Renal pelvis (tissue), 1 donor: ENCODE measurements at regions not wholly inside any gene's neighbourhood (a gene's known extent, or its start where the extent isn't known, plus 50 kb on each side); places are given as distances from the start of the nearest gene placed in this dataset.
"Not testable (repeated sequence)": the region's sequence is repeated elsewhere in the genome, so short reads cannot be mapped to it uniquely, and the experiment has no call there.

Experiments
- DNase-seq: peaks from one replicate; pipeline ENCODE4 v3.0.0-alpha.2; 2013

- DNase-seq: not testable (repeated sequence)
Observed at GRCh38 chr20:30586178-30586577, 671.3 kb upstream of the DEFB115 start.

GRCh38 chr20:30593572-30593971 is 663.9 kb upstream of the DEFB115 start:
- DNase-seq: no peak

GRCh38 chr20:30594112-30594511 is 663.4 kb upstream of the DEFB115 start:
- no peak for DNase-seq

- no peak for DNase-seq
Observed at GRCh38 chr20:30595698-30596097, 661.8 kb upstream of the DEFB115 start.

GRCh38 chr20:30597429-30597828 is 660.0 kb upstream of the DEFB115 start:
- not testable (repeated sequence) for DNase-seq

GRCh38 chr20:30598460-30599230 is 658.8 kb upstream of the DEFB115 start:
- DNase-seq: no peak

- DNase-seq: no peak
Observed at GRCh38 chr20:30599990-30600389, 657.5 kb upstream of the DEFB115 start.

GRCh38 chr20:30601974-30602373 is 655.5 kb upstream of the DEFB115 start:
- no peak for DNase-seq

GRCh38 chr20:30602424-30602823 is 655.0 kb upstream of the DEFB115 start:
- no peak for DNase-seq

- no peak for DNase-seq
Observed at GRCh38 chr20:30606990-30607389, 650.5 kb upstream of the DEFB115 start.

GRCh38 chr20:30610029-30610693 is 647.3 kb upstream of the DEFB115 start:
- no peak for DNase-seq

GRCh38 chr20:30610751-30611150 is 646.7 kb upstream of the DEFB115 start:
- no peak for DNase-seq

- no peak for DNase-seq
Observed at GRCh38 chr20:30611239-30611984, 646.1 kb upstream of the DEFB115 start.

GRCh38 chr20:30612344-30612743 is 645.1 kb upstream of the DEFB115 start:
- DNase-seq: no peak

GRCh38 chr20:30621346-30621745 is 636.1 kb upstream of the DEFB115 start:
- DNase-seq: not testable (repeated sequence)

GRCh38 chr20:30624310-30624709 is 633.2 kb upstream of the DEFB115 start:
- not testable (repeated sequence) for DNase-seq

GRCh38 chr20:30629376-30629775 is 628.1 kb upstream of the DEFB115 start:
- not testable (repeated sequence) for DNase-seq

GRCh38 chr20:30630761-30631160 is 626.7 kb upstream of the DEFB115 start:
- DNase-seq: no peak

- DNase-seq: not testable (repeated sequence)
Observed at GRCh38 chr20:30631261-30631789, 626.1 kb upstream of the DEFB115 start.

- not testable (repeated sequence) for DNase-seq
Observed at GRCh38 chr20:30632773-30633172, 624.7 kb upstream of the DEFB115 start.

- not testable (repeated sequence) for DNase-seq
Observed at GRCh38 chr20:30641522-30641921, 615.9 kb upstream of the DEFB115 start.

- DNase-seq: not testable (repeated sequence)
Observed at GRCh38 chr20:30660982-30661381, 596.5 kb upstream of the DEFB115 start.
